Astrocyte (in vitro differentiated cells and primary cell): ENCODE measurements at regions not wholly inside any gene's neighbourhood (a gene's known extent, or its start where the extent isn't known, plus 50 kb on each side); places are given as distances from the start of the nearest gene placed in this dataset.

Experiments used
- DNase-seq: peaks from one replicate; pipeline ENCODE4 v3.0.0-alpha.2; 2010; ENCODE audit warnings: low read depth
- FAIRE-seq: peaks from 2 replicates; lab custom pipeline; 2011; peaks lifted over from hg19 to GRCh38; lab: Jason Lieb, UNC
- H2AFZ ChIP-seq: 2 replicates; pipeline ENCODE4 v1.6.0; 2012; ENCODE audit warnings: low read depth, low read length, inconsistent platforms
- H3K27ac ChIP-seq: 2 replicates; pipeline ENCODE4 v1.5.1; 2011; ENCODE audit warnings: low read depth, low read length, inconsistent platforms
- H3K27me3 ChIP-seq: 2 replicates; pipeline ENCODE4 v1.6.0; 2011; ENCODE audit warnings: low read length, inconsistent platforms; ENCODE audit not compliant: insufficient read depth
- H3K36me3 ChIP-seq: 2 replicates; pipeline ENCODE4 v1.5.1; 2011; ENCODE audit warnings: low read length, inconsistent platforms; ENCODE audit not compliant: insufficient read depth
- H3K4me1 ChIP-seq: 2 replicates; pipeline ENCODE4 v1.5.1; 2011; ENCODE audit warnings: low read length, inconsistent platforms; ENCODE audit not compliant: insufficient read depth
- H3K4me2 ChIP-seq: 2 replicates; pipeline ENCODE4 v1.6.0; 2012; ENCODE audit warnings: low read length, inconsistent platforms
- H3K4me3 ChIP-seq: 2 replicates; pipeline ENCODE4 v1.5.1; 2011; ENCODE audit warnings: low read depth, mild to moderate bottlenecking, low read length, inconsistent platforms; ENCODE audit not compliant: insufficient read depth
- H3K79me2 ChIP-seq: 2 replicates; pipeline ENCODE4 v1.6.0; 2012; ENCODE audit warnings: mild to moderate bottlenecking, low read length, inconsistent platforms; ENCODE audit not compliant: insufficient read depth
- H3K9ac ChIP-seq: 2 replicates; pipeline ENCODE4 v1.6.0; 2012; ENCODE audit warnings: mild to moderate bottlenecking, low read length, inconsistent platforms
- H3K9me3 ChIP-seq: 2 replicates; pipeline ENCODE4 v1.5.1; 2012; ENCODE audit warnings: low read depth, mild to moderate bottlenecking, low read length, inconsistent platforms; ENCODE audit not compliant: insufficient read depth
- H4K20me1 ChIP-seq: 2 replicates; pipeline ENCODE4 v1.6.0; 2012; ENCODE audit warnings: low read length, inconsistent platforms; ENCODE audit not compliant: insufficient read depth
- H3K27ac Mint-ChIP-seq: one replicate; pipeline ENCODE4 v1.8.0; 2021; ENCODE audit warnings: mild to moderate bottlenecking, mixed read lengths; ENCODE audit not compliant: unreplicated experiment
- H3K27me3 Mint-ChIP-seq: one replicate; pipeline ENCODE4 v1.8.0; 2021; ENCODE audit warnings: low read depth, mixed read lengths; ENCODE audit not compliant: unreplicated experiment
- H3K36me3 Mint-ChIP-seq: one replicate; pipeline ENCODE4 v1.8.0; 2021; ENCODE audit warnings: low read depth, mixed read lengths; ENCODE audit not compliant: unreplicated experiment
- H3K4me1 Mint-ChIP-seq: one replicate; pipeline ENCODE4 v1.8.0; 2021; ENCODE audit warnings: low read depth, mixed read lengths; ENCODE audit not compliant: unreplicated experiment
- H3K4me3 Mint-ChIP-seq: one replicate; pipeline ENCODE4 v1.8.0; 2021; ENCODE audit warnings: mild to moderate bottlenecking, moderate library complexity, mixed read lengths; ENCODE audit not compliant: unreplicated experiment
- H3K9me3 Mint-ChIP-seq: one replicate; pipeline ENCODE4 v1.8.0; 2021; ENCODE audit warnings: mild to moderate bottlenecking, mixed read lengths; ENCODE audit not compliant: unreplicated experiment
- EZH2 ChIP-seq: IDR thresholded peaks from 2 replicates; pipeline ENCODE4 v1.6.1; 2012; ENCODE audit warnings: mild to moderate bottlenecking, low read length, inconsistent platforms; ENCODE audit not compliant: insufficient read depth
- TF ChIP-seq, protein P1 (sequence below): IDR thresholded peaks from 2 replicates; pipeline ENCODE4 v1.5.1; 2011; ENCODE audit warnings: low read depth, mild to moderate bottlenecking, inconsistent platforms, low read length, moderate library complexity; ENCODE audit not compliant: insufficient read depth

DNA sequence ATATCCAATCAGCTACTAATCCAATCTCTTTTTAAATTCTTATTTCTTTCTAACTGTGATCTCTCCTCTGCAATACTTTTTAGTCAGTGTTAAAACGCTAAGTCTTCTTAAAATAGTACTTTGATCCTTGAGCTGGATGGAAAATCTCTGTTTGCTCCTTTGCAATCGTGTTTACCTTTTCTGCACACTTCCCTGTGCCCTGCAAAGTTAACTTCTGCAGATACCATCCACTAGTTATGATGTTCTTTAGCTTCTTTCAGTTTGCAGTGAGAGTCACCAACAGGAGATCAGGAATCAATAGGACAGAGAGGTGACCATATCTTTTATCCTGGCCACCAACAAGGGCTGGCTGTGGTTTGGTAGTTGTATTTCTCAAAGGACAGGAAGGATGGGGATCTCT is 391.5 kb downstream of the GASK1B start:
- Histone ChIP-seq H3K4me3 (no peak overlapping the region), H3K4me2 (no peak overlapping the region), H3K36me3 (no peaks in the 10 kb centered on the region), H3K27me3 (no peaks in the 10 kb centered on the region), H4K20me1 (no peaks in the 10 kb centered on the region), H3K9ac (no peak overlapping the region), H3K4me1 (no peaks in the 10 kb centered on the region), H3K27ac (no peak overlapping the region), H2AFZ (no peak overlapping the region), H3K79me2 (no peaks in the 10 kb centered on the region), H3K9me3 (no peaks in the 10 kb centered on the region)
- H3K9me3 Mint-ChIP-seq = no peaks in the 10 kb centered on the region
- DNase-seq (no peak), FAIRE-seq (no peak)
- H3K4me1 Mint-ChIP-seq = no peaks in the 10 kb centered on the region
- TF ChIP-seq, protein P1, sequence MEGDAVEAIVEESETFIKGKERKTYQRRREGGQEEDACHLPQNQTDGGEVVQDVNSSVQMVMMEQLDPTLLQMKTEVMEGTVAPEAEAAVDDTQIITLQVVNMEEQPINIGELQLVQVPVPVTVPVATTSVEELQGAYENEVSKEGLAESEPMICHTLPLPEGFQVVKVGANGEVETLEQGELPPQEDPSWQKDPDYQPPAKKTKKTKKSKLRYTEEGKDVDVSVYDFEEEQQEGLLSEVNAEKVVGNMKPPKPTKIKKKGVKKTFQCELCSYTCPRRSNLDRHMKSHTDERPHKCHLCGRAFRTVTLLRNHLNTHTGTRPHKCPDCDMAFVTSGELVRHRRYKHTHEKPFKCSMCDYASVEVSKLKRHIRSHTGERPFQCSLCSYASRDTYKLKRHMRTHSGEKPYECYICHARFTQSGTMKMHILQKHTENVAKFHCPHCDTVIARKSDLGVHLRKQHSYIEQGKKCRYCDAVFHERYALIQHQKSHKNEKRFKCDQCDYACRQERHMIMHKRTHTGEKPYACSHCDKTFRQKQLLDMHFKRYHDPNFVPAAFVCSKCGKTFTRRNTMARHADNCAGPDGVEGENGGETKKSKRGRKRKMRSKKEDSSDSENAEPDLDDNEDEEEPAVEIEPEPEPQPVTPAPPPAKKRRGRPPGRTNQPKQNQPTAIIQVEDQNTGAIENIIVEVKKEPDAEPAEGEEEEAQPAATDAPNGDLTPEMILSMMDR = no peak
- no peak for TF ChIP-seq EZH2
- no peaks in the 10 kb centered on the region for H3K27me3 Mint-ChIP-seq
- H3K27ac Mint-ChIP-seq = no peak overlapping the region
- H3K4me3 Mint-ChIP-seq = no peak overlapping the region
- H3K36me3 Mint-ChIP-seq = no peaks in the 10 kb centered on the region

DNA sequence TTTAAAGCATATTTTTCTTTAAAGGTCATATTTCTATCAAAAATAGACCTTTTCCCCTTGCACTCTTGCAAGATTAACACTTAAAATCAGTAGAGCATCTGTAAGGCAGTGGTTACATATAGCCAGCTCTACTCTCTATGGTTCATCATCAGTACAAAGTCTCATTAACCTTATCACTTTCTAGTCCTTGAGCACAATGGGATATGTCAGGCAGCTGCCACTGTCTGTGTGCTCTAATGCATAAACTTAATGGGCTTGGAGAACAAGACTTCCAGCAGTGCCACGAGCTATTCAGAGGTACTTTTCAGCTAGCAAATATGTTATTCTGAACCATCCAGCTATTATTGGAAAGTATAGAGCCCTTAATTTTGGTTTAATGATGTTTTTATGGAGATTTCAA is 393.7 kb downstream of the GASK1B start:
- no peak overlapping the region for H3K27ac Mint-ChIP-seq
- no peaks in the 10 kb centered on the region for H3K9me3 Mint-ChIP-seq
- Histone ChIP-seq H3K4me1 (no peaks in the 10 kb centered on the region), H3K9ac (no peak overlapping the region), H3K9me3 (no peaks in the 10 kb centered on the region), H3K36me3 (no peaks in the 10 kb centered on the region), H3K79me2 (no peaks in the 10 kb centered on the region), H3K27ac (no peak overlapping the region), H3K4me2 (no peak overlapping the region), H3K4me3 (no peak overlapping the region), H2AFZ (no peak overlapping the region), H4K20me1 (no peaks in the 10 kb centered on the region), H3K27me3 (no peaks in the 10 kb centered on the region)
- DNase-seq (no peak), FAIRE-seq (no peak)
- H3K36me3 Mint-ChIP-seq = no peaks in the 10 kb centered on the region
- H3K4me3 Mint-ChIP-seq = no peak overlapping the region
- no peaks in the 10 kb centered on the region for H3K27me3 Mint-ChIP-seq
- H3K4me1 Mint-ChIP-seq = no peaks in the 10 kb centered on the region
- no peak for TF ChIP-seq EZH2
- TF ChIP-seq, protein P1 = no peak

DNA sequence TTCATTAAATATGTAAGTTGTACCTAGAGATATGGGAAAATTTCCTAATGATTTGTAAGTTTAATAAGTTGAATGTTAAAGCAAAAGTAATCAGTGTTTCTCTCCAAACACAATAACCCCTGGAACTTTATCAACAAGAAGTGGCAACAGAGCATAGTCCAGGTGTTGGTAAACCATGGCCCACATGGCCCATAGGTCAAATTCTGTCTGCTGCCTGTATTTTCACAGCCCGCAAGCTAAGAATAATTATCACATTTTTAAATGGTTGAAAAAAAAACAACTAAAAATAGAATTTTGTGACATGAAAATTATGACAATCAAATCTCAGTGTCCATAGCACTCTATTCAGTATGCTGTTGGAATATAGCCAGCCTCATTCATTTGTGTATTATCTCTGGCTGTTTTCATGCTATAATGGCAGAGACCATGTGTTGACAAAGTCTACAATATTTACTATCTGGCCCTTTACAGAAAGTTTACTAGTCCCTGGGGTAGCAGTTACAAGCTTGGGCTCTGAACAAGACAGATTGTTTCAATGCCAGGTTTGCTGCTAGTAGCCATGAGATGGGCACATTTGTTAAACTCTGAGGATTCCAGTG is 395.8 kb downstream of the GASK1B start:
- H2AFZ ChIP-seq = no peak overlapping the region
- H4K20me1 ChIP-seq = no peaks in the 10 kb centered on the region
- no peaks in the 10 kb centered on the region for H3K4me1 ChIP-seq
- Mint-ChIP-seq H3K27me3 (no peaks in the 10 kb centered on the region), H3K9me3 (no peaks in the 10 kb centered on the region), H3K4me1 (no peaks in the 10 kb centered on the region), H3K36me3 (no peaks in the 10 kb centered on the region), H3K27ac (no peak overlapping the region), H3K4me3 (no peak overlapping the region)
- H3K4me2 ChIP-seq = no peak overlapping the region
- no peaks in the 10 kb centered on the region for H3K79me2 ChIP-seq
- DNase-seq (no peak), FAIRE-seq (no peak)
- H3K36me3 ChIP-seq = no peaks in the 10 kb centered on the region
- H3K4me3 ChIP-seq = no peak overlapping the region
- no peaks in the 10 kb centered on the region for H3K27me3 ChIP-seq
- TF ChIP-seq EZH2 = no peak
- TF ChIP-seq, protein P1 = no peak
- H3K9ac ChIP-seq = no peak overlapping the region
- H3K9me3 ChIP-seq = no peaks in the 10 kb centered on the region
- no peak overlapping the region for H3K27ac ChIP-seq
